ENCODE measurements at regions not wholly inside any gene's neighbourhood (a gene's known extent, or its start where the extent isn't known, plus 50 kb on each side); places are given as distances from the start of the nearest gene placed in this dataset.

GRCh38 chr5:114296191-114296590 is 65.7 kb upstream of the KCNN2 start:
- H3K36me3 ChIP-seq (ENCODE audit: control insufficient read depth, insufficient read depth, low read length), result no peaks in the 10 kb centered on the region
- TF ChIP-seq CTCF (IDR thresholded peaks at IDR 0.05; ENCODE audit: insufficient read depth, low read length, poor library complexity, severe bottlenecking), result no peak
- no peak for DNase-seq (ENCODE audit: extremely low read depth, insufficient read length)
- no peak overlapping the region for H3K4me3 ChIP-seq (replicated peaks; ENCODE audit: low read depth, low read length)
- no peaks in the 10 kb centered on the region for H3K27me3 ChIP-seq (replicated peaks; ENCODE audit: control insufficient read depth, insufficient read depth, low read length)

DNA sequence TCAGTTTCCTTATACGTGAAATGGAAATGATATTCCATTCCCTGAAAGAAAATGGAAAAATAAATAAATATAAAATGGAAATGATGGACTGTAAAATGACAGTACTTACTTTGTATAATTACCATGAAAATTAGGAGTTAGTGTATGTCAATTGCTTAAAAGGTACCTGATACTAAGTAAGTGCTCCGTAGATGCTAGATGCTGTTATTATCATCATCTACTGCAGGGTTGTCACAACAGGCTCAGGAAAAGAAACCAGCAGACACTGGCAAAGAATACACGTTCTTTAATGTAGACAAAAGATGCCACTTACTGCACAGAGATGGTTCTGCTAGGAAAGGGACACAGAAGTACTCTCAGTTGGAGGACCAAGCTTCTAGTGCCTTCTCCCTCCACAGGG is 64.0 kb upstream of the KCNN2 start:
- no peaks in the 10 kb centered on the region for H3K27me3 ChIP-seq (replicated peaks; ENCODE audit: control insufficient read depth, insufficient read depth, low read length)
- H3K4me3 ChIP-seq (replicated peaks; ENCODE audit: low read depth, low read length), result no peak overlapping the region
- no peaks in the 10 kb centered on the region for H3K36me3 ChIP-seq (ENCODE audit: control insufficient read depth, insufficient read depth, low read length)
- TF ChIP-seq CTCF (IDR thresholded peaks at IDR 0.05; ENCODE audit: insufficient read depth, low read length, poor library complexity, severe bottlenecking), result no peak
- no peak for DNase-seq (ENCODE audit: extremely low read depth, insufficient read length)

- TF ChIP-seq CTCF (IDR thresholded peaks at IDR 0.05; ENCODE audit: insufficient read depth, low read length, poor library complexity, severe bottlenecking), result peak; percentile 51
- Histone ChIP-seq H3K4me3 (replicated peaks; ENCODE audit: low read depth, low read length) (no peak overlapping the region), H3K36me3 (ENCODE audit: control insufficient read depth, insufficient read depth, low read length) (no peaks in the 10 kb centered on the region), H3K27me3 (replicated peaks; ENCODE audit: control insufficient read depth, insufficient read depth, low read length) (no peaks in the 10 kb centered on the region)
- DNase-seq (ENCODE audit: extremely low read depth, insufficient read length), result no peak
Measured at GRCh38 chr5:114305402-114306207, 56.3 kb upstream of the KCNN2 start.

- no peak for DNase-seq (ENCODE audit: extremely low read depth, insufficient read length)
- TF ChIP-seq CTCF (IDR thresholded peaks at IDR 0.05; ENCODE audit: insufficient read depth, low read length, poor library complexity, severe bottlenecking), result no peak
Measured at GRCh38 chr5:114308017-114308416, 53.9 kb upstream of the KCNN2 start.

GRCh38 chr5:114308508-114308907 is 53.4 kb upstream of the KCNN2 start:
- no peak for TF ChIP-seq CTCF (IDR thresholded peaks at IDR 0.05; ENCODE audit: insufficient read depth, low read length, poor library complexity, severe bottlenecking)
- H3K4me3 ChIP-seq (replicated peaks; ENCODE audit: low read depth, low read length), result no peak overlapping the region
- H3K27me3 ChIP-seq (replicated peaks; ENCODE audit: control insufficient read depth, insufficient read depth, low read length), result no peaks in the 10 kb centered on the region
- no peak for DNase-seq (ENCODE audit: extremely low read depth, insufficient read length)
- H3K36me3 ChIP-seq (ENCODE audit: control insufficient read depth, insufficient read depth, low read length), result no peaks in the 10 kb centered on the region

More at GRCh38 chr5:114308017-114308416, 53.9 kb upstream of the KCNN2 start:
- Histone ChIP-seq H3K4me3 (replicated peaks; ENCODE audit: low read depth, low read length) (no peak overlapping the region), H3K36me3 (ENCODE audit: control insufficient read depth, insufficient read depth, low read length) (no peaks in the 10 kb centered on the region), H3K27me3 (replicated peaks; ENCODE audit: control insufficient read depth, insufficient read depth, low read length) (no peaks in the 10 kb centered on the region)
